GM12875 (cell line): ENCODE measurements at regions not wholly inside any gene's neighbourhood (a gene's known extent, or its start where the extent isn't known, plus 50 kb on each side); places are given as distances from the start of the nearest gene placed in this dataset.

Experiments used
- H3K4me3 ChIP-seq: one replicate; pipeline ENCODE4 v1.5.1; 2011; ENCODE audit warnings: low read depth, low read length, control low read depth
- CTCF ChIP-seq: IDR thresholded peaks from 2 replicates; pipeline ENCODE4 v1.5.1; 2011; ENCODE audit warnings: low read depth, mild to moderate bottlenecking, control low read depth, inconsistent platforms, low read length, moderate library complexity, borderline replicate concordance; ENCODE audit not compliant: insufficient read depth

- TF ChIP-seq CTCF: no peak
- no peak overlapping the region for H3K4me3 ChIP-seq
Observed at GRCh38 chr12:107470645-107471044, 215.0 kb upstream of the PWP1 start.

GRCh38 chr12:107472308-107472707 lies 213.3 kb upstream of the PWP1 start:
- TF ChIP-seq CTCF: no peak
- no peak overlapping the region for H3K4me3 ChIP-seq

- no peak for TF ChIP-seq CTCF
Observed at GRCh38 chr12:107474099-107474498, 211.5 kb upstream of the PWP1 start.

DNA sequence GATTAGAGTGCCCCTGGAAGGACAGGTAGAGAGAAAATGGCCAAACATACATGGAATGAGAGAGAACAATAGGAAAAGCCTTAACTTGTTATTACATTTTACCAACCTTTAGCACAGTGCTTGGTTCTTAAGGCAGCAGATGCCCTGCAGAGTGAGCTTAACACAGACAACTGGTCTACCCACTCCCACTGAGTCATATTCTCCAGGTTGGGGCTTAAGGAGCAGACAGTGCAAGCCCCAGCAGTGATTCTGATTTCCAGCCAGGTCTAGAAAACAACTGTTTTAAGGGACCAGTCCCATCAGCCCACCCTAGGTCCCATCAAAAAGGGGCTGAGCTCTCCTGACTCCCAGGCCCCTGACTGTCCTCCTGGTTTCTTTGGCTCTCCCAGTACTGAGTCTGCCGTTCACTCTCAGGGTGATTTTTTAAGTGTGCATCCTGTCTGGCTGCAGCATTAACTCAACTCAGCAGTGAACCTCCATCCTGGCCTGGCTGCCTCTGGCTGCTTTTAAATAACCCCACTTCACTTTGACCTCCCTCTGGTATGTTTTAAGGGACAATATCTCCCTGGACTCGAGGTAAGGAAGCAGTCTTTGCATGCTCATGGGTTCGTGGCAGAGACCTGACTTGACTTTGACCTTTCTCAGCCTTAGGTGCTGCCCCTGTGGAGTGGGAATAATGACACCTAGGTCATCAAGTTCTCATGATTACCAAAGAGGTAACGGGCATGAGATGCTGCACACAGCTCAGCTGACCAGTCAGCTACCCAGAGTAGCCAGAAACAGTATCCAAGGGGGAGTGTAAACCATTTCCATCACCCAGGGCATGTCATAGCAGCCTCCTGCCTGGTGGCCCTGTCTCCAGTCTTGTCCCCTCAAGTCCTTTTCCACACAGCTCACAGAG lies 210.7 kb upstream of the PWP1 start:
- no peak overlapping the region for H3K4me3 ChIP-seq
- no peak for TF ChIP-seq CTCF

More at GRCh38 chr12:107474099-107474498, 211.5 kb upstream of the PWP1 start:
- no peak overlapping the region for H3K4me3 ChIP-seq

GRCh38 chr12:107475900-107476299 lies 209.7 kb upstream of the PWP1 start:
- no peak overlapping the region for H3K4me3 ChIP-seq
- TF ChIP-seq CTCF: no peak

- TF ChIP-seq CTCF: no peak
- no peak overlapping the region for H3K4me3 ChIP-seq
Observed at GRCh38 chr12:107477018-107477417, 208.6 kb upstream of the PWP1 start.
